ENCODE measurements at regions not wholly inside any gene's neighbourhood (a gene's known extent, or its start where the extent isn't known, plus 50 kb on each side); places are given as distances from the start of the nearest gene placed in this dataset.

GRCh38 chr6:167496707-167497106, 171.8 kb downstream of the TTLL2 start:
- DNase-seq = no peak

GRCh38 chr6:167497428-167498056, 172.7 kb downstream of the TTLL2 start:
- DNase-seq = no peak

GRCh38 chr6:167499161-167499660, 174.3 kb downstream of the TTLL2 start:
- no peak for DNase-seq

- DNase-seq = no peak
Measured at GRCh38 chr6:167500961-167501360, 176.1 kb downstream of the TTLL2 start.

- no peak for DNase-seq
Measured at GRCh38 chr6:167501831-167502385, 177.0 kb downstream of the TTLL2 start.

GRCh38 chr6:167502471-167502870, 177.6 kb downstream of the TTLL2 start:
- DNase-seq = no peak

- no peak for DNase-seq
Measured at GRCh38 chr6:167504385-167504961, 179.6 kb downstream of the TTLL2 start.

GRCh38 chr6:167505199-167505598, 180.3 kb downstream of the TTLL2 start:
- DNase-seq = no peak

- no peak for DNase-seq
Measured at GRCh38 chr6:167505782-167506181, 180.9 kb downstream of the TTLL2 start.

- no peak for DNase-seq
Measured at GRCh38 chr6:167506443-167507301, 181.8 kb downstream of the TTLL2 start.

- DNase-seq = no peak
Measured at GRCh38 chr6:167507376-167507945, 182.6 kb downstream of the TTLL2 start.

GRCh38 chr6:167508919-167509852, 184.3 kb downstream of the TTLL2 start:
- DNase-seq = no peak

GRCh38 chr6:167509853-167510220, 185.0 kb downstream of the TTLL2 start:
- no peak for DNase-seq

GRCh38 chr6:167510648-167511047, 185.8 kb downstream of the TTLL2 start:
- no peak for DNase-seq

GRCh38 chr6:167512696-167513375, 187.9 kb downstream of the TTLL2 start:
- no peak for DNase-seq

- DNase-seq = no peak
Measured at GRCh38 chr6:167513778-167514177, 188.9 kb downstream of the TTLL2 start.

- DNase-seq = no peak
Measured at GRCh38 chr6:167514524-167514923, 189.6 kb downstream of the TTLL2 start.

- DNase-seq = no peak
Measured at GRCh38 chr6:167515873-167516507, 191.1 kb downstream of the TTLL2 start.

GRCh38 chr6:167517254-167517916, 192.5 kb downstream of the TTLL2 start:
- DNase-seq = no peak

- DNase-seq = no peak
Measured at GRCh38 chr6:167523426-167523825, 198.5 kb downstream of the TTLL2 start.

Measured in CD4-positive, alpha-beta T cell treated with Interleukin-4 for 4 hours (primary cell).